ENCODE measurements at regions not wholly inside any gene's neighbourhood (a gene's known extent, or its start where the extent isn't known, plus 50 kb on each side); places are given as distances from the start of the nearest gene placed in this dataset.
"Not testable (repeated sequence)": the region's sequence is repeated elsewhere in the genome, so short reads cannot be mapped to it uniquely, and the experiment has no call there.

DNA sequence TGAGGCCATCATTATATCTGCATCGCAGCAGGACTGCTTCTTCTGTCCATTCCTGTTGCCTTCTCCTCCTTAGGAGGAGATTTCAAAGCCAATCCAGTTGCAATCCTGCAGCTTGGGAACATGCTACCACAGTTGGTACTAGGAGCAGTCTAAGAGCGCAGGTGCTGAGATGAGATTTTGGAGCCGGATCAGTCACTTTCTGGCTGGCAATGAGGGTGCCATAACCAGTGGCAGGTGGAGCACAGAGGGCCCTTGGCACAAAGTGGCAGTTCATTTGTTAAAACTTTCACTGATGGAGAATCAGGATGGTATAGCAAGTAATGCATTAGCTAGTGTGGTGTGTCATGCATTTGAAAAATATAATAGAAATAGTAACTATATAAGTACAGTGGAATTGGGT, 173.7 kb upstream of the ATP5MC3 start:
- no peak for DNase-seq (ENCODE audit: low read depth, low spot score)

DNA sequence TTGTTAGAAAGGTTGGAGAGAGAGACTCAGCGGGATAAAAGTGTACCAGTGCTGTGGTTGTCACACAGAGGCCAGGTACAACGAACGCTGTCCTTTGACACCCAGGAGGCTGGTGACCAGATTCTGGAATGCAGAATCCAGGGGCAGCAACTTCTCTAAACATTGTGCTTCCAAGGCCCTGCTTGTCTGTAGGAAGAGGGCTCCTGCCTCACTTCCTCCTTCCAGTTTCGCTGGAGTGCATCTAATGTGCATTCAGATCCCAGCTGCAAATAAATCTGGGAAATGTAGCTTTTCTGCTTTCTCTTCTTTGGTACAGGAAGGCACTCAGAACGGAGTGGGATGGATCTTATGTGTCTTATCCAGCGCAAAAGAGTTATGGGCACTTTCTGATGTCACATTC, 171.8 kb upstream of the ATP5MC3 start:
- DNase-seq (ENCODE audit: low read depth, low spot score), result no peak

DNA sequence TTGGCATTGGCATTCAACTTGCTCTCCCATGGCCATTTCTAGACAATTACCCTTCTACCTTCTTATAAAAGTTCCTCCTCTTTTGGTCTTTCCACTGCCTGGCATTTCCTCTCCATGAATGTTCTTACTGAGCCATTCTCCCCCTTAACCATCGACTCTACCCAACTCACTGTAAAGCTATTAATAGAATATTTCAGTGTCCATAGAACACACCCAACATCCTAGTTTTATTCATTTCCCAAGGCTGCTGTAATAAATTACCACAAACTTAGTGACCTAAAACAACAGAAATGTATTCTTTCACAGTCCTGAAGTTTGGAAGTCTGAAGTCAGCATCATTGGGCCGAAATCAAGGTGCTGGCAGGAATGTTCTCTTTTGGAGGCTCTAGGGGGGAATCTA, 170.0 kb upstream of the ATP5MC3 start:
- no peak for DNase-seq (ENCODE audit: low read depth, low spot score)

DNA sequence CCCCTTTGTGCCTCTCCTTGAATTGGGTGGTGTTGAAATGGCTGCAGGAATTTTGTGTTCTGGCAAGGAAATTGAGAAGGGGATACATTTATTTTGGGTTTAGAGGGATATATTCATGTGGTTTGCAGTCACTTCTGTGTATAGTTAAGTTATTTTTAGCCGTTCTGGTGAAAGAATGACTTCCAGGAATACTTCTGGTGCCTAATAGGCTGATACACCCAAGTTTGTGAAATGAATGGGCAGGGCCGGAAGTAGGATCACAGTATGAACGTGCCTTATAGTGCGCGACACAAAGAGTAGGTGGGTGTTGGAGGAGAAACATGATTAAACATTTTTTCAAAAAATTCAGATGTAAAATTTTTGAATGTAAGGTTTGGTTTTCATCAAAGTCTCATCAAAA, 168.6 kb upstream of the ATP5MC3 start:
- DNase-seq (ENCODE audit: low read depth, low spot score), result no peak

DNA sequence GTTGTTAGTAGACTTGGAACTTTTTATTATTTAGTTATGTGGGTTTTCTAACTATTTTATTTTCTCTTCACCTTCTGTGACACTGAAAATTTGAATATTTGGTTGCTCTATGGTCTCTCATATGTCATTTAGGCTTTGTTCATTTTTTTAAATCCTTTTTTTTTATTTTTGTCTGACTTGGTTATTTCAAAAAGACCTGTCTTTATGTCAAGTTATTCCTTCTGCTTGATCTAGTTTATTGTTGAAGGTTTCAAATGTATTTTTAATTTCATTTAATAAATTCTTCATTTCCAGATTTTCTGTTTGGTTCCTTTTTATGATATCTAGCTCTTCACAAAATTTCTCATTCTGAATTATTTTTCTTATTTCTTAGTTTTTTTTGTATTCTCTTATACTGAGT, 160.6 kb upstream of the ATP5MC3 start:
- no peak for DNase-seq (ENCODE audit: low read depth, low spot score)

DNA sequence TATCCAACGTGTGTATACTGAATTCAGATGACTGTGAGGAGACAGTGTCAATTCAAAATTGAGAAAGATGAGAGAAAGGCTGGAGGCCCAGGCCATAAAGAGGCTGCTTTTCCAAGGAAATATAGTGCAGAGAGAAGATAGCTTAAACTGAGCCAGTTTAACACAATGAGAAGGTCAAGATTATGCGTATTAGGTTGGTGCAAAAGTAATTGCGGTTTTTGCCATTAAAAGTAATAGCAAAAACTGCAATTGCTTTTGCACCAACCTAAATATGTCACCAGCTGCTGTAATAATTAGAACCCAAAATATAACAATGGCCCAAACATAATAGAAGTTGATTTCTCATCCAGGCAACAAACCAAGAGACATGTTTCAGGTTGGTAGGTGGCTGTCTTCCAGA, 148.7 kb upstream of the ATP5MC3 start:
- DNase-seq (ENCODE audit: low read depth, low spot score), result no peak

DNA sequence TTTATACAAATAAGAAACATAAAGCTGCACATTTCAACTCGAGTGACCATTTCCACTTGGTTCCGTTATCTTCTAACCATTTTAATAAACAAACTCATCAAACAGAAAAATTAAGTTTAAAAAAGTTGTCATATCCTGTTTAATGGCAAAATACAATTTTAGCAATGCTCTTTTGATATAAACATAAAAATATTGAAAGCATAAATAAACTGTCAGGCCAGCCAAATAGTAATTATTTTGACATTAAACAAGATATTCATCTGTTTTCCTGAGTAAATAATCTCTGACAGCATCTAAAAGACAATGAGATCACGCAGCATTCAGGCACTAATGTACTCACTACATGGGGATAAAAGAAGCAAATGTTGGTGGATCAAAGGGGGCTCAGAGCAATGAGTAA, 145.3 kb upstream of the ATP5MC3 start:
- DNase-seq (ENCODE audit: low read depth, low spot score), result no peak

DNA sequence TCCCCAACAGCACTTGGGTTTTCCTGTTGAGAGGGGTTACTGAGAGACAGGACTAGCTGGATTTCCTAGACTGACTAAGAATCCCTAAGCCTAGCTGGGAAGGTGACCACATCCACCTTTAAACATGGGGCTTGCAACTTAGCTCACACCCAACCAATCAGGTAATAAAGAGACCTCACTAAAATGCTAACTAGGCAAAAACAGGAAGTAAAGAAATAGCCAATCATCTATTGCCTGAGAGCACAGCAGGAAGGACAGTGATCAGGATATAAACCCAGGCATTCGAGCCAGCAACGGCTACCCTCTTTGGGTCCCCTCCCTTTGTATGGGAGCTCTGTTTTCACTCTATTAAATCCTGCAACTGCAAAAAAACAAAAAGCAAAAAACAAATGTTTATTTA, 144.7 kb upstream of the ATP5MC3 start:
- not testable (repeated sequence) for DNase-seq (ENCODE audit: low read depth, low spot score)

DNA sequence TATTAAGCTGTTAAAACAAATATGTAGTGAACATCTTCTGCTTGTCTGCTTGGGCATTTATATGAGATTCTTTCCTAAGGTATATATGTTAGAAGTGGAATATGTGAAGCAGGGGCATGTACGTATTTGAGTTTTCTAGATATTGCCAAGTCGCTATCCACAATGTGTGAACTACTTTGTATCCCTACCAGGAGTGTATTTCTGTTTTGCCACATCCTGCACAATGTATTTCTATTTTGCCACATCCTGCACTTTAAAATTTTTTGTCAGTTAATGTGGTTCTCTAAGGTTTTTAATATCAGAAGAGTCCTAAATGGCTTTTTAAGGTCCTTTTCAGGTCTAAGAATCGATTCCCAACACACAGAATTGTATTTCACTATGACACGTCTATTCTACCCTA, 141.7 kb upstream of the ATP5MC3 start:
- no peak for DNase-seq (ENCODE audit: low read depth, low spot score)

DNA sequence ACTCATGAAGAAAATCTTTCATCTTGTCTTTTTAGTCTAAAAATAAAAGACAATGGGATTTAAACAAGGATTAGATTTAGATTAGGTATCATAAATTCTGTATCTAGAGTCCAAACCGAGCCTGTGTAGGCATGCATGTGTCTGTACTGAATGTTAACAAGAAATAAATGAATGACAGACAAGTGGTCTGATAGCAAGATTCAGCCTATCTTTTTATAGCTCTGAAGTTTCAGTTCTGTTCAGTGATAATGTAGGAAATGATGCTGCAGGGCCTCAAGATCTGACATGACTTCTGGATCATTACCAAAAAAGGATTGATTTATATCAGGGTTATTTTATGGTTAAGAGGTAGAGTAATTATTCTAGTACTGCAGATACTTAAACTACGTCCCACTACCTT, 137.0 kb upstream of the ATP5MC3 start:
- no peak for DNase-seq (ENCODE audit: low read depth, low spot score)

DNA sequence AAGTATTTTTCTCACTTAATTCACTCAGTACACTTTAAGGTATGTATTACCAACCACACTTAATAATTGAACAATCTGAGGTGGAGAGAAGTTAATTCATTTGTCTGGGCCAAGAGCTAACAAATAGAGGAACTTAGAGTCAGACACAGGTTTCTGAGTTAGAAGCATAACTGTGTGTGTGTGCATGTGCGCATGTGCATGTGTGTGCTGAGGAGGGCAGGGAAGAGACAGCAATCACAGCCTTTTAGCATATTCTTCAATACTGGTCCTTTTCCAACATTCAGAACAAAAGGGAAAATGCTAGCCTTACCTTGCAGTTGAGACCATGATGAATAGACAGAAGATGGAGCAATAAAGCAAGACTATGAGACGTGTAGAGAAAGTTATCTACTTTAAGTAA, 136.2 kb upstream of the ATP5MC3 start:
- no peak for DNase-seq (ENCODE audit: low read depth, low spot score)

DNA sequence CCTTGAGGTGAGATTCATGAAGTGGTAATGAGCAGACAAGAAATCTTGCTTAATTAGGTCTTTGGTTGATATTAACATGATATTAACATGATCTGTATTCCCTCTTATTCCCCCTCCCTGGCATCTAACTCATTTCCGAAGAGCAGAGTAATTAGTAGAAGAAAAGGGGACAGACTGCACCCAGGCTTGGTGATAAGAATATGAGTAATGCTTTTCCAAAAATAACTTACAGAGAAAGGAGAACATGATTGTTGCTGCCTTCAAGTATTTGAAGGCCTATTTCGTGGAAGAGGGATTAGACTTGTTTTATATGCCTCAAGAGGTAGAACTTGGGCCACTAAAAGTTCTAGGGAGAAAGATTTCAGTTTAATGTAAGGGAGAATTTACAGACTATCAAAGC, 130.6 kb upstream of the ATP5MC3 start:
- DNase-seq (ENCODE audit: low read depth, low spot score), result no peak

DNA sequence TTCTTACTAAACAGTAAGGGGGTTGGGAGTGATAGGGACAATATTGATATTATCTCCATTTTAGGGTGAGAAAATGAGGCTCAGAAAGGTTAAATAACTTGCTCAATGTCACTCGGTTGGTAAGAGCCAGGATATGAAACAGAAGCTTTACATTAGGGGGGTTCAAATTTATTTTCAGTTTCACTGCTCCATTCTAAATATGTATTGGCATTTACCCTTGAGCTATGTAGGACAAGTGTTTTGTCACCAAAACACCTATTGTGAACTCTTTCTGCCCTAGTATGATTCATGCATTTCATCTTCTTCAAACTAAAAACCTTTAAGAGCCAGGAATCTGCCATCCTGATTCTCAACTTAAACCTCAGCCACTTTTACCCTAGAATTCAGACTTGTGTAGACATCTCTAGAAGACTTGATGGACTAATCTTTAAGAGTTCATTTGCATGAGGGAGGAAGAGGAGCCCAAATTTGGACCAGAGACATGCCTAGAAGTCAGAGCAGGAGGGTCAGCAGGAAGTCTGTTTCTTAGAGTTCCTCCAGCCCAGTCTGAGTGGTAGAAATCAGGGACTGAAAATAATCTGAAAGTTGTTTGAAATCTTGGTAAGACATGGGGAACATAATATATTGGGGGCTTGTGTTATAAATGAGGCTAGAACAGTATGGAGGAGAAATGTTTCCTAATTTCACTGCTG, 129.4 kb upstream of the ATP5MC3 start:
- DNase-seq (ENCODE audit: low read depth, low spot score), result no peak

DNA sequence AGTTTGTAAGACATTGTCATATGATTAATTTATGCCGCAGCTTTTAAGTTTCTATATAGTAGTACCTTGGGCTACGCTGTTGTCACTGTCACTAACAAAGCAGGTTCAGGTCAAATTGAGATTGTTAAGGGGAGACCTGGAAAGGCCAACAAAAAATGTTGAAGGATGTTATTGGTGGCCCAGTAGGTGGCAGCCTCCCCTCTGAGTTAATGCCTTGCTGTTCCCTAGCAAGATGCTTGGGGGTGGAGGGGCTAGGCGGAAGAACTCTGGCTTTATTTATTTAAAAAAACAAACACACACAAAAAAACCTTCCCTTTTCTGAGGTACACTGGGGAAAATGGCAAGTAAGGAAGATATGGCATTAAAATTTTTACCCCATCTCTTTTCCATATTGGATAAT, 128.3 kb upstream of the ATP5MC3 start:
- DNase-seq (ENCODE audit: low read depth, low spot score), result no peak

DNA sequence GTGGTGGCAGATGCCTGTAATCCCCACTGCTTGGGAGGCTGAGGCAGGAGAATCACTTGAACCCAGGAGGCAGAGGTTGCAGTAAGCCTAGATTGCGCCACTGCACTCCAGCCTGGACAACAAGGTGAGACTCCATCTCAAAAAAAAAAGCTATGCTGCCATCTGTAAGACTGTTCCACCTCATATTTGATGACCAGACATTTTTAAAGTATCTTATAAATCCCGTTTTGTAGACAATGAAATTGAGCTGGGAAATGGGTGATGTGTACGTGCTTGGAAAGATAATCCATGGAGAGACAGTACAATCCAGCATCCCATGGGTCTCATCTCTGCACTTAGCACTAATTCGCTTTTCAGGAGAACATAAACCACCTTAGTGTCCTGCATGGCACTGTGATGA, 126.5 kb upstream of the ATP5MC3 start:
- DNase-seq (ENCODE audit: low read depth, low spot score), result no peak

DNA sequence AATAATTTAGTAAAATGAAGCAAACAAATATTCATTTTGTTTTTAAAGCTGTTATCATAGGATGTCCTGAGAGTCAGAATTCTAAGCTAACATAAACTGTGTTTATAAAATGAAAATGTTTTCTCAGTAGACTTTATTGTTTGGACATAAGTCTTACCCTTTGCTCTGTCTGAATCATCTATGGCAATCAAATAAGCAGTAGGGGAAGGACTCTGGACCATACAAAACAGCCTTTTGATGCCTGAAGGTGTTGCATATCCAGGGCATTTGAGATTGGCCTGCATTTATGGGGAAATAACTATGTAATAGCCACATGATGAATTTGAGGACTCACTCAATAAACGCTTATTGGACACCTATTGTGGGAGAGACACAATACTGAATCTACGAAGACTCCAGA, 123.0 kb upstream of the ATP5MC3 start:
- no peak for DNase-seq (ENCODE audit: low read depth, low spot score)

DNA sequence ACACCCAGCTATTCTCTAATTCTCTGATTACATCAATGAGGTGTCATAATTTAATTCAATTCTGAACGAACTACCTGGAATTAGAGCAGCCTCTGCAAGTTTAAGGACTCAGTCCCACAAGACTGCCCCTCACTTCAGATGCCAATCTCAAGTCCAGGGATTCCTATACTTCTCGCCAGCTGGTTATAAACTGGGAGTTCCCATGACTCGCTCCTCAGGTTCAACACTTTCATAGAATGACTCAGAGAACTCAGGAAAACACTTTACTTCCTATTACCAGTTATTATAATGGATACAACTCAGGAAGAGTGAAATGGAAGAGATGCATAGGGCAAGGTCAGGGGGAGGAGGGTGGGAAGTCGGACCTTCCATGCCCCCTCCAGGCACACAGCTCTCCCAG, 112.3 kb upstream of the ATP5MC3 start:
- no peak for DNase-seq (ENCODE audit: low read depth, low spot score)

DNA sequence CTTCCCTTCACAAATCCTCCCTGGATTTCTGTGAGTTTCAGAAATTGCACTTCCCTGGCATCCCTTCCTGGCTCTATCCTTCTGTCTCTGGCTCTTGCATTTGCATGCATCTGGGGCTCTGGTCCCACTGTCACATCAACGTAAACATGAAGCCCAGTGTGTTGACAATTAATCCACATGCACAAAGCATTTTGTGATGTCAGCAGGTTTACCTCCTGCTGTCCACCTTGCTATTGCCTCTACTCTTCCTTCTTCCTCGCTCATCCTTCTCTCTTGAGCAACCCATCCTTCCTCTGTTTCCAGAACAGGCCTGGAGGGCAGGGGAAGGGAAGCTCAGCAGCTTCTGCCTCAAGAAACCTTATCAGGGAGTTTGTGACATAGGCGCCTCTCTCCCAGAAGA, 111.7 kb upstream of the ATP5MC3 start:
- DNase-seq (ENCODE audit: low read depth, low spot score), result no peak

DNA sequence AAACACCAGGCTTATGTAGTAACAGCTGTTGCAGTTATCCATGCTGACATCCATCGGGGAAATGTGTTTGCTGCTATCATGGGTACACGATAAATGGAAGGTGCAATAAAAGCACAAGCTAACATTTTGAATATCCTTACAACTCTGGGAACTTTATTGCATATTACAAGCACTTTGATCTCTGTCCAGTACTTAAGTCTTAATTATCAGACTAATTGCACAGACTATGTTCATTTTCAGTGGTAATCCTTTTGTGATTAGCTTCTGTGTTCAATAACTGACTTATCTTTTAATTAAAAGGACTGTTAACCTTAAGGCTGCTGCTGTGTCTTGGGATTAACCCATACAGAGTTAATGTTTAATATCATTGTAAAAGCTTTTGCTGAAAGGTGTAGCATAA, 101.4 kb upstream of the ATP5MC3 start:
- no peak for DNase-seq (ENCODE audit: low read depth, low spot score)

DNA sequence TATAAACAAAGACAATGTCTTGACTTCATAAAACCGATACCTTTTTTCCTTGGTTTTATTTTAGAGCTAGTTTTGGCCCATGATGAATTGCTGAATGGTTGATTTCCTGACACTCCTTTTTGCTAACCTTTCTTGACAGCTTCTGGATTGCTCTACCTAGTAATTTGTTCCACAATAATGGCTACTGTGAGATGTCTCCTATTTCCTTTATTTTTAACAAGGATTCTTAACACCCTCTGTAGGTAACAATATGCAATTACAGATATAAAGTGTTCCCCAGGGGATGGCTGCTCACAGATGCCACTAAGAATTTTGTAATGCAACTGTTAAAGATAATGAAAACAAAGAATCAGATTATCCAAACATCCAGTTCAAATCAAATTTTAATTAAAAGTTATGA, 100.8 kb upstream of the ATP5MC3 start:
- no peak for DNase-seq (ENCODE audit: low read depth, low spot score)

DNA sequence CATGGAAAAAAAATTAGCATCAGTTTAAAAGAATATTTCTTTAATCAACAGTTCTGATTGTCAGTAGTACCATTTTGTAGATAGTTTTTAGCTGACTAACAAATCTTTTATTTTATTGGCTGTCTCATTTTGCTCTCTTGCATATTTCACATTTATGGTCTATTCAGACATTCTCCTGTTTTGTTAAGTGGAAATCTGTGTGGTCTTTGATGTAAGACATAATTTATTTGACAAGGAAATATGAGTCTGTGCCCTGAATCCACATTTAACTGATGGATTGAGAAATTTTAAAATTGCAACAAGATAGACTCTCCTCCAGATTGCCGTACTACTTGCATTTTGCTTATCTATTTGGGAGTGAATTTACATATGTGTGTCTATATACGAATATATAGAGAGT, 96.3 kb upstream of the ATP5MC3 start:
- no peak for DNase-seq (ENCODE audit: low read depth, low spot score)

DNA sequence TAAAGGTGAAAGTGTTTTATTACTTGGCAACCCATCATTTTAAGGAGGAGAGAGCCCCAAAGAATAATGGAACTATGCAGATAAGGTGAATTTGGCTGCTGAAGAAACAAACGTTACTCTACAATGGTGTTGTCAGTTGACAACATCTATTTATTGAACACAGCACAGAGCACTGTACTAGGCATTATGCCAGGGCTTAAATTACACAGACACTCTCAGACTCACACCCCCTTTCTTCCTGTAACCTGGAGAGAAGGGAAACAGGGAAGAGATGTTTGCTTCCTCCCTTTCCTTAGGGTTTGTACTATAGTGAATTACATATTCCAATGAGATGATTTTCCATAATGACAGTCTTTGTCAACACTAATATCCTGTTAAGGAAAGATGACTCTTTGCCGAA, 94.0 kb upstream of the ATP5MC3 start:
- DNase-seq (ENCODE audit: low read depth, low spot score), result no peak

DNA sequence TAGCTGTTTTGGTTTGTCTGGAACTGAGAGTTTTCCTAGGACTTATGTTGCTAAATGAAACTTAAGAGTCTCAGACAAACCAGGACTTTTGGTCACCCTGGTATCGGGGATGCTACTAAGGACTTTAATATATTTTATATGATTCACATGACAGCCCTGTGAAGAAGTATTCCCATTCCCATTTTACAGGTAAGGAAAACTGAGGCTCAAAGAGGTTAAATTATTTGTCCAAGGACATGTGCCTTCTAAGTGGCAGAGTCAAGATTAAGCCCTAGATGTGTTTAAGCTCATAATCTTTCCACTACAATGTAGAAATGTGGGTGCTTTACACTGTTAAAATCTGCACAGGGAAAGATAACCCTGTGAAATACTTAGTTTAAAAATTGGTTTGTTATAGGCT, 77.7 kb upstream of the ATP5MC3 start:
- no peak for DNase-seq (ENCODE audit: low read depth, low spot score)

DNA sequence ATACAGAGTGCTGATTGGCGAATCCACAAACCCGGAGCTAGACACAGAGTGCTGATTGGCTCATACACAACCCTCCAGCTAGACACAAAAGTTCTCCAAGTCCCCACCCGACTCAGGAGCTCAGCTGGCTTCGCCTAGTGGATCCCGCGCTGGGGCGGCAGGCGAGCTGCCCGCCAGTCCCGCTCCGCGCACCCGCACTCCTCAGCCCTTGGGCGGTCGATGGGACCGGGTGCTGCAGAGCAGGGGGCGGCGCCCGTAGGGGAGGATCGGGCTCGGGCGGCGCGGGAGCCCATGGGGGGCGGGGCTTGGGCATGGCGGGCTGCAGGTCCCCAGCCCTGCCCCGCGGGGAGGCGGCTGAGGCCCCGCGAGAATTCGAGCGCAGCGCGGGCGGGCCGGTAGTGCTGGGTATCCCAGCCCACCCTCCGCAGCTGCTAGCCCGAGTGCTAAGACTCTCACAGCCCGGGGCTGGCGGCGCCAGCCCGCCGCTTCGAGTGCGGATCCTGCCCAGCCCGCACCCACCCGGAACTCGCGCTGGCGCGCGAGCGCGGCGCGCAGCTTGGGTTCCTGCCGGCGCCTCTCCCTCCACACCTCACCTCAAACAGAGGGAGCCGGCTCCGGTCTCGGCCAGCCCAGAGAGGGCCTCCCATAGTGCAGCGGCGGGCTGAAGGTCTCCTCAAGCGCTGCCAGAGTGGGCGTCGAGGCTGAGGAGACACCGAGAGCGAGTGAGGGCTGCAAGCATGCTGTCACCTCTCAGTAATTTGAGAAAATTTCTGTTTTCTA, 75.5 kb upstream of the ATP5MC3 start:
- DNase-seq (ENCODE audit: low read depth, low spot score), result no peak

Measured in brain pericyte (primary cell).